NCI-H2029 treated with DMSO at 0.1 percent for 48 hours (cell line): ENCODE measurements at regions not wholly inside any gene's neighbourhood (a gene's known extent, or its start where the extent isn't known, plus 50 kb on each side); places are given as distances from the start of the nearest gene placed in this dataset.

ENCODE experiments used
- DNase-seq: peaks from one replicate; lab custom pipeline; 2025; lab: John Stamatoyannopoulos, UW

DNA sequence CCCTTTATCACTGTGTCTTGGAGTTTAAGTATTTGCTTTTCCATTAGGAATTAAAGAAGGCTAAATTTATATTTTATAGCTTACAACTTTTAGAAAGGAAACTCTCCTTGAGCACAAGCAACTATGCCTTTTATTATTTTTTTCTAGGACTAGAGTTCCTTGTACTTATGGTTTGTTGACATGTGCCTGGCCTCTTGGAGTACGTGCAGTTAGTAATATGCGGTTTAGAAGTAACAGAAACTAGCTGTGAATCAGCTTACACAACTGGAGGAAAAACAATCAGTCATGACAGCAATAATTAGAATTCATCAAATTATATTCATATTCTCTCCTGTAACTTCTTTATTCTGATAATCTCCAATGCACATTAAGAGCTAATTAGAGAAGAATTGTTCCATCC is 428.7 kb downstream of the AEBP2 start:
- no peak for DNase-seq

DNA sequence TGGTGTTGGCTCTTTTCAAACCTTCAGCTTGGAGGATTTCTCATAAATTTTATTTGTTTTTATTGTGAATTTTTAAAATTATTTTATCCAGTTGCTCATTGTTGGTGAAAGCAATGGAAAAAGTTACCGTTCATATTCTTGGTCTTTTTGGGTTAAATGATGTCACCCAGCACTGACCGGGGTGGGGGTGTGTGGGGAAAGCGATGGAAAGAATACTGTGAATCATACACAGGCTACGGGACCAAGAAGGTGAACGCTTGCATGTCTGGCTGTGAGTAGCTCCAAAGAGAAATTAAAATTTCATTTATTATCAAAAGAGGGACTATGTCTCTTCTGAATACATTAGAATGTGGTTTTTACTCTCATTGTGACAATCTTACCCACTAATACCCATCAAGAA is 430.1 kb downstream of the AEBP2 start:
- DNase-seq = no peak

DNA sequence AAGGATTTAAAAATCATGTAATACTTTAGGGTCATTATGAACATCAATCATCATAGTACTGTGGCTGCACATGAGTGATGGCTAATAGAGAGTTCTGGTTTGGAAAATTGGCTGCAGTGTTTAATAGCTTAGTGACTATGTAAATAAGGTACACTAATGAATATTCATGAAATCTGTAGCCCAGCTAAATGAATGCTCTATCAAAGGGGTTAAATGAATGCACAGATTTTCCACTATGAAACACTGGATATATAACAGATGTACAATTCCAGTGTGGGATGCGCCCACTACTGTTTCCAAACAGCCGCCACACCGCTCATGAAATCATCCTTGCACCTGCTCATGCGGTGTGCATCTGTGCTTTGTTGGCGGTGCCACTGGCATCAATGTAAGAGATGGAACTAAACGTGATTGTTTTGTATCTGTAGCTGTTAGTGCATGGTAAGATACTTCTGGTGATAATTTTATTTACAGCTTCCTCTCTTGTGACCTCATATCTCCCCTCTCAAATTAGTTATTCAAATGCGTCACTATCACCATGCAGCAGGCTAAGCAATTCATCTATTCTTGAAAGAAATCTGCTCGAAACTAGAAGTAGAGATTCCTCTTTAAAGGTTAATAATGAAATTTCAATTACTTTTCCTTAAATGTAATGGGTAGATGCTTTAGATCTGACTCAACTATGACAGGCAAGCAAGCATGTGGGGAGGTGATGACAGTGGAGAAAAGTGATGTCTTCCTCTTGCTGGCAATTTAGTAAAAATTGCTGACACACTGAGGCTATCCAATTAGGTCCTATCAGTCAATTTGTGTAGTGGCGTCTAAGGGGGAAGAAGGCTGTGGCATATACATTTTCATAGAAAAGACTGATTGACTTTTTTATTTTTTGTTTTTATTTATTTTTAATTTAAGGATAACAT is 433.6 kb downstream of the AEBP2 start:
- no peak for DNase-seq

DNA sequence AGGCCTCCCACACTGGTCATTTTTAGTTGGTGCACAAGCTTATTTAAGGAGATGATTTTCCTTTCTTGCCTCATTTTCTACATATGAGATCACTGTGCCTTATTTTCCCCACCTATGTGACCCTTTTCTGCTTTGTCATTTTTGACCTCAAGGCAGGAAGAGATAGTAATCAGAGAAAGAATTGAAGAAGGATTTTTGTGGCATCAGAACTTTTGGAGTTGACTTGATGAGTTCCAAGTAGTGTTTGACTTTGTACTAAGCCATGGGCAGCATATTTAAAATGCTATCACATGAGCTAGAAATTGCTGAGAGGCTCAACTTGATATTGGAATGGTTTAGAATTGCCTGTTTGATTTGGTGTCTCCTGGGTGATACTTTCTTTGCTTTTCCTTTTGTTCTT is 440.8 kb downstream of the AEBP2 start:
- no peak for DNase-seq

DNA sequence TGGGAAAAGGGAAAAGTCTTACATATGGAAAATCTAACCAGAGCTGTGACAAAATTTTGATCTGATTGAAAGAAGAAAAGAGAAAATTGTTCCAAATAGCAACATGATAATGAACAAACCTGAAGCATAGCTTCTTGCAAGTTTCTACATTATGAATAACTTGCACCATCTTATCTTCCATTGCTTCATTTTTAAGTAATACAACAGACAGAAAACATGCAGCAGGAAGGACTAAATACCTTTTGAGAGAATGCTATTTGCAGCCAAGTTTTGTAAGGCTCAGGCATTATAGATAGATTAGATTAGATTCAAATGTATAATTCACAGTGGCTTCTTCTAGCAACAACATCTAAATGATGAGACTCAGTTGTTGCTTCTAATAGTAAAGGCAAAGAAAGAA is 441.4 kb downstream of the AEBP2 start:
- DNase-seq = no peak

DNA sequence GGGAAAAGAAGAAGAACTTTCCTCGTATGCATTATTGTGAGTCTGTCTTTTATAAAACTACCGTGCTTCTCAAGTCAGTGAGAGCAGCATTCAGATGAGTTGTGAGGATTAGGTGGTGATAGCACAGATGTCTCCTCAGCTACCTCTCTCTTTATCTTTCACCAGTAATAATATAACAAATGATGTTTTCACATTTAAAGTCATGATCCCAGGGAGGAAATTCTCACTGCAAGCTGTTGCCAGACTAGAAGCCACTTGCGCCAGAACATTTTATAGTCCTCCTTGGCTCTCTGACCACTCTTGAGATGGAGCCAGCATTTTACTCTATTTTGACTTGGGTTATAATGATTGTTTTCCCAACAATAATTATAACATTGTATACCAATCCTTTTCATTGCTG is 443.1 kb downstream of the AEBP2 start:
- DNase-seq = no peak

DNA sequence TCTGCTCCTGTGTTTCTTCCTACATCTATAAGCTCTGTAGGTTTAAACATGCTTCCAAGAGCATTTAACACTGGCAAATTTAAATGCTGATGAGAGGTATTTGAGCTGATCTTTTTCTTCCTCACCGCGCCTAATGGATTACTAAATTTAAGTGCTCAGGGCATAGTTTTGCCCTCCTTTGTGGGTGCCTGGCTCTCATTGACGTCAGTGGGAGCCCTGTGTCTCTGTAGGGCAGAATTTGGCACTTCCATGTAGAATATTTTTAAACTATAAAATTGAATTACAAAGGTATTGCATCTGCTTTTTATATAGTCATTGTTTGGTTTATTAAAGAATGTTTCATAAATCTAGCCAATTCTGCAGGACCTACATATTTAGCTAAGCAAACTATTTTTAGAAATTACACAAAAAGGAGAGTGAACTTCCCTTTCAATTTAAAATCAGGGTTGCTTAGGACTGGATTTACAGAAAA is 444.8 kb downstream of the AEBP2 start:
- DNase-seq = no peak

DNA sequence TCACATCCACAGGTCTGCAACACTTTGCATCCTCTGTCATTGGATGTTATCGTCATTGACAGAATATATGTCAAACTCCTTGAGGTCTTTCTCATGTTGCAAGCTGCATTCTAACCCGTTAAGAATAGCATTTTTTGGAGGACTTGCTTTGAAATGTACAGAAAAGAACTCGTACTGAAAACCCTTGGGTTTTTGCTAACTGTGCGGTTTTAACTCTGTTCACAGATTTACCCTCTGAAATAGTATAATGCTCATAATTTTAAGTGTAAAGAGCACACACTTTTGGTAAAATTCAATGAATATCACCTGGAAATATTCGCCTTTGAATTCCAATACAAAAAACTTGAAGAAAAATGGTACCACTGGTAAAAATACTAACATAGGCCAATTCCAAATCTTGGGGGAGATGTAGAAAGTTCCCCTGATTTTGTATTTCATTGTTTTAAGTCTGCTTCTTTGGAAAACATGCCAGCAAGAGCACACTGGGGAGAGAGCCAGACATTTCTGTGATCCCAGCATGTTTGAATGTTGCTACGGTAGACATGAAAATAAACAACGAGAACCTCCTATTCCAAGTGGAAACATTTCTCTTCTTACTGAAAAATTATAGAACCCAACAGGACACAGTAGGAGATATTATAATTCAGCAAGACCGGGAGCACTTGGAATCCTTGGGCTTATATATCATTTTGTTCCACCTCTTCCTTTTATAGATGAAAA is 446.0 kb downstream of the AEBP2 start:
- DNase-seq = no peak

DNA sequence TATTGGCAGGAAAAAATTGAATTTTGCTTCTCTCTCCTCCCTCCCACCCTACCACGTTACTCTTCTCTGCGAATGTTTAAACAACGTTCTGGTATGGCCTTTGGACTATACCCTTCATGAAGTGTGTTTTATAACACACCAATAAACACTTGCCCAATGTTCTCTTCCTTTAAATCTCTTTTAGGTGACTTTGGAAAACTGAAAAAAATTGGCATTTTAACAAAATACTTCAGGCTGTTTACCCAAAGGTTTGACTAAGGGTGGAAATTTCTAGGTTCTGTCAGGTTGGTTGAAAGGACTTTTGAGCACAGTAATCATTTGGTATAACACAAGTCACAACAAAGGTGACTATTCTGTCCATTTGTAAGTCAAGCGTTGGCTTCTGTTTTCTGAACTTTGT is 446.8 kb downstream of the AEBP2 start:
- no peak for DNase-seq

DNA sequence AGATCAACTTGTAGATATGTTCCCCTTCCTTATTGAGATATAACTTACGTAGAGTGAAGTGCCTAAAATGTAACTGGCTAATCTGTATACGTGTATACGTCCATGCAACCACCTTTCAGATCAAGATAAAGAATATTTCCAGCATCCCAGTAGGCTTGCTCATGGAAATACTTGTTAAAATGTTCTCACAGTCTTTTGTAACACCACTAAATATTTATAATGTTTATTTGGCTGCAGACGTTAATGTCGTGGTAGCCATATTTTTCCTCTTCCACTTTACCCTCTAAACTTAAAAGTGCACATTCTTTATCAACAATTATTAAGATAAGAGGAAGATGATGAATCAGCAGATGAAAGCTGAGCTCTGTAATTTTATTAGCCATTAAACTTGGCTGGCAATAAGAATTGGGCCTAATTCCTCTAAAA is 447.4 kb downstream of the AEBP2 start:
- DNase-seq = no peak

DNA sequence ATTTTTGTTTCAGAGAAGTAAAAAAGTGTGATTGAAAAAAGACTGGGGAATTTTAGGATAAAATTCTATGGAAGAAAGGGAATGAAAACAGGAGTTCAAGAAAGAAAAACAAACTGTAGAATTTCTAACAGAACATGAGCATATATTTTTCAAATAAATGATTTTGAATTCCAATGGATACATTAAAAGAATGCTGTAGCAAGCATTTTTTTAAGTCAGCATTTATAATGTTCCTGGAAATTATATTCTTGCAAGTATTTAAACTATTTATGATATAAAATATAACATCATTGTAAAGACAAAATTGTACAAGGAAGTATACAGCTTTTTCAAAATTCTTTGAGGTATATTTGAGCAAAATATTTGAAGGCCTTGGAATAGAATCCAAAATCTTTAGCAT is 450.7 kb downstream of the AEBP2 start:
- DNase-seq = no peak

DNA sequence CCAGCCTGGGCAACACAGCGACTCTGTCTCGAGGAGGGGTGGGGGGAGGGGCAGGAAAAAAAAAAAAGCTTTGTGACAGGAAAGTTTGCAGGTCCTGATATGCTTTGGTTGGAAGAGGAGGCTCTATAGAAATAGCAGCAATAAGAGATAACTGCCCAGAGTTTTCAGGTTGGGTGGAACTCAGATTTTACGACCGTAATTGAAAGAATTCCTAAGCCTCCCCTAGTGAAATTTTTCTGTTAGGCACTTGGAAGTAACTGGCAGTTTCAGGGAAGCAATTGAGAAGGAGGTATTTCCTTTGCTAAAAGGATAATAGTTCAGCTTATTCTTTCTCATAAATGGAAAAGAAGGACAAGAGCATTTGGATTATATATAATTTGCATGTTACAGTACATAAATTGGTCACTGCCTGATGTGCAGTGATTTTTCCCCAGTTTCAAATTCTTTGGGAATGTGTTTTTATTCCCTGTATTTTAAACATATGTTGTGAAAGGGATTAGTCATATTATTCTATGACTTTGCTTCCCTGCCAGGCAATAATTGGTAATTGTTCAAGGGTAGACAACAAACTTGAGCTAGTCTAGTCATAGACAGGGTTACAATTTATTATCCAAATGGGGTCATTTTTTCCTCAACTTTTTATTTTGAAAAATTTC is 452.8 kb downstream of the AEBP2 start:
- DNase-seq = no peak

DNA sequence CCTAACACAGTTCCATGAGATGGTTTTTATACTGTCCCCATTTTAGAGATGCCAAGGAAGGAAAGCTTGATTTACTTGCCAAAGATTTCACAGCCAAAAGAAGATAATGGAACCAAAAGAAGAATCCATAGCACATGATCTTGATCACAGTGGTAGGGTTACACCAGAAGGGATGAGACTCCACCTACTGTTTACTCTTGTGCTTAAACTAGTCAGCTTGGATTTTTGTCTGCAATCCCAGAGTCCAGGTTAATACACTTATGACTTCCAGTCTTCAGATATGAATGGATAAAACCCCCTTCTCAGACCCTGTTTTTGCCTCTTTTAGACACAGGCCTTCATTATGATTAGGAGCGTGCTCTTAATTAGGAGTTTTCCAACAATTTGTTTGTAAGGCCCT is 454.2 kb downstream of the AEBP2 start:
- DNase-seq = no peak

DNA sequence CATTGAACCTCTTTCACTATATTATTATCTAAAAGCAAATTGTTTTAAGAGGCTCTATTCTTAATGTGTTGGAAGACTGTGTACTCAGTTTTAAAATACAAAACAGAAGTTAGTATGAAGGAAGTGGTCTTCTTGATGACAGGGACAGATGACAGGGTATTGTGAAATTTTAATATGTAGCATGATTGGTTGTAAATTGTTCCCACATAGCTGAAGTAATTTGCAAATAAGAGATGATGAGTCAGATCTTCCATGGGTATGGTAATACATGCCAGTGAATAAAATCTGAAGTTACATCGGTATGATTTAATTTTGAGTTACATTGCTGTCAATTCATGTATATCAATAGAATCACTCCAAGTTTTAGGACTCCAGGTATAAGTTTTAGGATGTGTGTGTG is 454.8 kb downstream of the AEBP2 start:
- no peak for DNase-seq

DNA sequence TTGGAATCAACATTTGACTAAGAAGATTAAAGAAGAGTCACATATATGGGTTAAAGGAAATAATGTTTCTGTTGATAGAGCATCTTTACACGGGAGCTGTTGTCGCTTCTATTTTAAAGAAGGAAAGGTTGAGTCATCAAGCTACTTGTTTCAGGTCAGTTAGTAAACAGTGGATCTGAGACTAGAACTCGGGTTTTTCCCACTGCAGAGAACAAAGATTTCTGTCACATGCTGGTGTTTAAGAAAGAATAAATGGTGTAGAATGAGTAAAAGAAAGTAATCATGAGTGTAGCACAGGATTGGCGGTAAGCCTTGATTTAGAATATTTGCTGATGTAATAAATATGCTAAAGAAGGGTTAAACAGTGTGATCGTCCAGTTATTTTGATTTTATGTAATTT is 455.5 kb downstream of the AEBP2 start:
- DNase-seq = no peak

DNA sequence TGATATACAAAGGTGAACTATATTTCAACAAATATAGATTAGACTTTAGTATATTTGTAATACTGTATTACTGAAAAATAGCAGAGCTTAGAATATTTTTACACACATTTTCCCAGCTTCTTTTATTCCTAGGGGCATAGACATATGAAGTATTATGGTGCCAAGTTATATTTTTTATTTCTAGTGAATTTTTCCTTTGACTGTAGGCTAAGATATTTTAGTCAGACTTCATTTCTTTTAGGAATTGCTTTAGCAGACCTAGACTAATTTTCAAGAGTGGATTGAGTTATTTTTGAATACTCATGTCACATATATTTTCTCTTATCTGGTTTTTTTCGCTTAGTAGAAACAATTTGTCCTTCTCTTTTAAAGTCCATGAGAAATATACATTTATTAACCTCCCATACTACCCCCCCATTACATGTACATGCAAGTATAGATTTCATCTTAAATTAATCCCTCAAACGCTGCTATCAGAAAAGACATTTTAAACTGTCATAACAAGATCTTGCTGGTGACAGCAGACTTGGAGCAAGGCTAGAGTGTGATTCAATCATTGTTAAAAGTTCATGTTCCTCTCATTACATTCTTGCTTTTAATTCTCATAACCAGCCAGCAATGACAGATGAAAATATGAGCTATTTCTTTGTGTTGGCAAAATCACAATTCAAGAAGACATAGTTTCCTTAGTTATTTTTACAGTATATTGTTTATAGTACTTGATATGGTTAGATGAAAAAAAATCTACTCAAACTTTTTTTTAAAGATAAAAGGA is 456.1 kb downstream of the AEBP2 start:
- no peak for DNase-seq

DNA sequence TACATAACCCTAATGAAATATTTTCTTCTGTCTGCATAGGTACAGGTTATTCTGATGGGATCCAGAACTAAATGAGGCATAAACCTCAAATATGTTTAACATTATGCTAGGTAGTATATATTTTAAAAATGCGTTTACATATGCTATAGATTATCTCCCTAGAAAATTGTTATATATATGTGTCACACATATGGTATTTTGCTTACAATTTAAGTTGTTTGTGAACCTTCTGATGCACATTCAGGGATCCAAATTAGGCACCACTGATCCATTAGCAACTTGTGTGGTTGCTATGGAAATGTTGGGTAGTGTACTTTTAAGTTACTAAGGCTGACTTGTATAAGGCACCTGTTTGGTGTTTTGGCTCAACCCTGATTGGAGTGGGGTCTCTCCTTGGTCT is 456.7 kb downstream of the AEBP2 start:
- DNase-seq = no peak

DNA sequence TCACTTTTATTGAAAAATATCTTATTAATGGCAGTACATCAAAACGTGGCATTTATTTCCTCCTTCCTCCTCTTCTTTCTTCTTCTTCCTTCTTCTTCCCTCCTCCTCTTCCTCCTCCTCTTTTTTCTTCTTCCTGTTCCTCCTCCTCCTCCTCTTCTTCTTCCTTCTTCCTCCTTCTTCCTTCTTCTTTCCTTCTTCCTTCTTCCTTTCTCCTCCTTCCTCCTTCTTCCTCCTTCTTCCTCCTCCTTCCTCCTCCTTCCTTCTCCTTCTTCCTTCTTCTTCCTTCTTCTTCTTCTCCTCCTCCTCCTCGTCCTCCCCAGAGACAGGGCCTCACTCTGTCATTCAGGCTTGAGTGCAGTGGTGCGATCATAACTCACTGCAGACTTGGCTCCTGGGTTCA is 457.2 kb downstream of the AEBP2 start:
- DNase-seq = no peak

DNA sequence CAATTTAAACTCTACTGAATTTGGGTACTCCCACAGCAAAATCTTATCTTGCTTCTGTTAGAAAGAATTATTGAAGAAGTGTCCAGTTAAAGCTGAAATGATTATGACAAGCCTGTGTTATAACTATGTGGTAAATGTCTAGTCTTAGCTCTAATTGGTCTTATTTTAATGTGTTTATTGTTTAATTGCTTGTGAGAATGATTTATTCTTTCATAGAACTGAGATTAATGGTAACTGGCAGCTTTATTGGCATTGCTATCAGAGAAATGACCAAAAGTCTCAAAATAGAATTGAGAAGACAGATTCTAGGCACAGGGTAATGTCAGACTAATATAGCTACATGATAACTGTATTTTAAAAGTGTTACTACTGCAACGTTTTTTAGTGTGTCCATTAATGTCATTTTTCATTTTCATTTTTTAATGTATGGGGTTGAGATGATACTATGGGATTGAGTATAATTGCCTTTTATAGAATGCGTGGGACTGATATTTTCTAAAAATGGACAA is 458.7 kb downstream of the AEBP2 start:
- DNase-seq = no peak

DNA sequence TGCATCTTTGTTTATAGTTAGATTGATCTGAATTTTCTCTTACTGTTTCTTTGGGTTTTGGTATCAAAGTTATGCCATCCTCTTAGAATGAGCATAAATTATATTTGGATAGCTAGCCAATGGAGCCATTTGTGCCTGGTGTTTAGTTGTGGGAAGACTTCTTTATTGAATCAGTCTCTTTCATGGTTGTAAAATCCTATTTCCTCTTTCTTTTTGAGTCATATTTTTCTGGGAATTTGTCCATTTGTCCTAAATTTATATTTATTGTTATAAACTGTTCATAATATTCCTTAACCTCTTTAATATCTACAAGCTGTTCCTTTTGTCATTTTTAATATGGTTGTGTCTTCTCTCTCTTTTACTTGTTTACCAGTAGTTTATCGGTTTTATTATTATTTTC is 462.5 kb downstream of the AEBP2 start:
- DNase-seq = no peak

DNA sequence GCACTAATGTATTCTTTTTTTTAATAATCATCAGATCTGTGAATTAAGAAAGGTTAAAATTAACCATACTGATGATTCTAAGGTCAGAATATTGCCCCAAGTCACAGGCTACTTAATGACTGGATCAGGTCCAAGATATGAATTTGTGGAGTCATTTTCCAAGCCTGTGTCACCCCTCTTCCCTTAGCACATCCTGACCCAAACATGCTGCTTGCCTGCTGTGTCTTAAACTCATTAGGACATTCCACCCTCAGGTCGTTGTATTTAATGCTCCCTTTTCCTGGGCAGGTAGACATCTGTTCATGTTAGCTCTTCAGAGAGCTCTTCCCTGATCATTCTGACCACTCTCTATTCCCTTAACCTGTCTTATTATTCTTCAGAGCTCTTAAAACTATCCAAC is 463.5 kb upstream of the PDE3A start:
- no peak for DNase-seq

DNA sequence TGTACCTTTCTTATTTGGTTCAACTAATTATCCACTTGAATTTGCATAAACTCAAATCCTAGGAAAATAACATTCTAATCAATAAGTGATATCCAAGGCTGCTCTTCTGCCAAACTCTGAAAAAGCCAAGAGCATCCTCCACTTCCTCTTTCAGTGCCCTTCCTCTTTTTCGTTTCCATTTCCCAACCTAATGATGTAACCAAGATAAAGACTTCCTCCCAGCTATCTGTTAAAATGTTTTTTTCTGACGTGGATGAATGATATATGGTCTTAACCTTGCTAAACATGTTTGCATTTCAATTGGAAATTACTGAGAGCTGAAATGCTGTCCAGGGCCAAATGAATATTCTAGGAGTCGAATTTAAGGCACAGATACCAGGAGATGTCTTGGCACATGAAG is 459.5 kb upstream of the PDE3A start:
- no peak for DNase-seq
